ENCODE measurements at regions not wholly inside any gene's neighbourhood (a gene's known extent, or its start where the extent isn't known, plus 50 kb on each side); places are given as distances from the start of the nearest gene placed in this dataset.

- Mint-ChIP-seq H3K27me3 (ENCODE audit: low read depth) (no peaks in the 10 kb centered on the region), H3K36me3 (ENCODE audit: insufficient read depth in 1 of 3, low read depth in 3 of 3) (no peaks in the 10 kb centered on the region), H3K4me3 (no peak overlapping the region), H3K27ac (no peak overlapping the region), H3K9me3 (no peaks in the 10 kb centered on the region), H3K4me1 (no peaks in the 10 kb centered on the region)
- no peaks in the 10 kb centered on the region for H3K9me3 ChIP-seq (ENCODE audit: control insufficient read depth, low read depth, low read length)
- no peak overlapping the region for H2AK5ac ChIP-seq (ENCODE audit: insufficient read length, low read length)
- no peaks in the 10 kb centered on the region for H3K23me2 ChIP-seq (ENCODE audit: insufficient read length, low read depth, low read length, poor library complexity, severe bottlenecking)
- no peak overlapping the region for H3T11ph ChIP-seq (ENCODE audit: low read length)
- no peak overlapping the region for H2BK5ac ChIP-seq (ENCODE audit: insufficient read length, low read length)
- H3K4ac ChIP-seq (ENCODE audit: low read depth, low read length) = no peak overlapping the region
- H4K91ac ChIP-seq (ENCODE audit: insufficient read length, low read depth, low read length) = no peak overlapping the region
- no peaks in the 10 kb centered on the region for H3K79me2 ChIP-seq (ENCODE audit: insufficient read depth, low read length)
- no peak overlapping the region for H3K27ac ChIP-seq (ENCODE audit: insufficient read length, low read depth, low read length)
- no CpG with 5 or more reads among the region's 1 CpG for WGBS (ENCODE audit: extremely low coverage, insufficient read length, low lambda C conversion rate)
- no peak overlapping the region for H4K5ac ChIP-seq (ENCODE audit: insufficient read length, low read depth, low read length)
- no peak for DNase-seq
- H4K20me1 ChIP-seq (ENCODE audit: control insufficient read depth, insufficient read depth, insufficient read length) = no peaks in the 10 kb centered on the region
- H3K4me2 ChIP-seq (ENCODE audit: insufficient read depth, insufficient read length, low read length) = no peak overlapping the region
- H3K23ac ChIP-seq (ENCODE audit: insufficient read length, low read depth, low read length) = no peak overlapping the region
- H3K27me3 ChIP-seq (ENCODE audit: insufficient read depth, low read length) = no peaks in the 10 kb centered on the region
- no peak overlapping the region for H4K8ac ChIP-seq (replicated peaks; ENCODE audit: insufficient read length, low read depth, low read length)
- no peak overlapping the region for H3K56ac ChIP-seq (ENCODE audit: insufficient read length, low read depth, low read length)
- H2BK12ac ChIP-seq (ENCODE audit: insufficient read length, low read depth, low read length) = no peak overlapping the region
- no peak overlapping the region for H3K18ac ChIP-seq (ENCODE audit: insufficient read length, low read depth, low read length)
- TF ChIP-seq CTCF (conservative IDR thresholded peaks at IDR 0.05) = no peak
- no peaks in the 10 kb centered on the region for H3K79me1 ChIP-seq (ENCODE audit: insufficient read depth, low read depth, low read length, poor library complexity, severe bottlenecking)
- no peak overlapping the region for H3K9ac ChIP-seq (ENCODE audit: extremely low read depth, insufficient read length, low read length)
- H3K14ac ChIP-seq (ENCODE audit: insufficient read depth, low read length) = no peak overlapping the region
- H3K4me1 ChIP-seq (ENCODE audit: insufficient read depth, low read length) = no peaks in the 10 kb centered on the region
- H2BK15ac ChIP-seq (ENCODE audit: low read depth, low read length) = no peak overlapping the region
- no peak overlapping the region for H2BK20ac ChIP-seq (ENCODE audit: low read depth, low read length, poor library complexity, severe bottlenecking)
- no peak overlapping the region for H2AFZ ChIP-seq (ENCODE audit: low read length)
- H2BK120ac ChIP-seq (ENCODE audit: low read depth, low read length, poor library complexity, severe bottlenecking) = no peak overlapping the region
These were observed 251.6 kb upstream of the MC4R start for GRCh38 chr18:60624207-60624606.
